GM21529 (cell line): ENCODE measurements at regions not wholly inside any gene's neighbourhood (a gene's known extent, or its start where the extent isn't known, plus 50 kb on each side); places are given as distances from the start of the nearest gene placed in this dataset.
"Not testable (repeated sequence)": the region's sequence is repeated elsewhere in the genome, so short reads cannot be mapped to it uniquely, and the experiment has no call there.

Experiments used
- ATAC-seq: cut with Tn5 transposase; IDR thresholded peaks from one replicate; pipeline ENCODE4 v1.9.1; 2021; ENCODE audit not compliant: unreplicated experiment

- ATAC-seq, result no peak
These were observed 803.6 kb downstream of the GLUD2 start for GRCh38 chrX:121851033-121851432.

- no peak for ATAC-seq
These were observed 806.6 kb downstream of the GLUD2 start for GRCh38 chrX:121853762-121854613.

GRCh38 chrX:121854614-121854911, 807.2 kb downstream of the GLUD2 start:
- no peak for ATAC-seq

GRCh38 chrX:121858867-121859647, 811.6 kb downstream of the GLUD2 start:
- no peak for ATAC-seq

GRCh38 chrX:121863976-121864375, 816.6 kb downstream of the GLUD2 start:
- no peak for ATAC-seq

GRCh38 chrX:121864561-121864960, 817.2 kb downstream of the GLUD2 start:
- no peak for ATAC-seq

- ATAC-seq, result no peak
These were observed 822.6 kb downstream of the GLUD2 start for GRCh38 chrX:121869876-121870477.

- ATAC-seq, result no peak
These were observed 823.7 kb downstream of the GLUD2 start for GRCh38 chrX:121871122-121871521.

- no peak for ATAC-seq
These were observed 828.9 kb downstream of the GLUD2 start for GRCh38 chrX:121876305-121876704.

- not testable (repeated sequence) for ATAC-seq
These were observed 829.9 kb downstream of the GLUD2 start for GRCh38 chrX:121877337-121877736.

- ATAC-seq, result no peak
These were observed 839.1 kb downstream of the GLUD2 start for GRCh38 chrX:121886557-121886956.

GRCh38 chrX:121894756-121895155, 847.3 kb downstream of the GLUD2 start:
- no peak for ATAC-seq

GRCh38 chrX:121902463-121902862, 855.1 kb downstream of the GLUD2 start:
- ATAC-seq, result peak; percentile 59

GRCh38 chrX:121903961-121904360, 856.6 kb downstream of the GLUD2 start:
- ATAC-seq, result no peak

- ATAC-seq, result no peak
These were observed 873.8 kb downstream of the GLUD2 start for GRCh38 chrX:121921258-121921657.

- no peak for ATAC-seq
These were observed 884.2 kb downstream of the GLUD2 start for GRCh38 chrX:121931567-121931966.

GRCh38 chrX:121932688-121933087, 885.3 kb downstream of the GLUD2 start:
- ATAC-seq, result no peak

- no peak for ATAC-seq
These were observed 901.8 kb downstream of the GLUD2 start for GRCh38 chrX:121949041-121949760.

GRCh38 chrX:121958886-121959285, 911.5 kb downstream of the GLUD2 start:
- no peak for ATAC-seq

GRCh38 chrX:121975671-121976070, 928.3 kb downstream of the GLUD2 start:
- no peak for ATAC-seq

GRCh38 chrX:121987163-121987562, 939.8 kb downstream of the GLUD2 start:
- no peak for ATAC-seq
